Ovary (tissue), 3 donors: ENCODE measurements at regions not wholly inside any gene's neighbourhood (a gene's known extent, or its start where the extent isn't known, plus 50 kb on each side); places are given as distances from the start of the nearest gene placed in this dataset.

Experiments
- EP300 ChIP-seq: sonication (generic); formaldehyde crosslinking; IDR thresholded peaks from one replicate; pipeline ENCODE4 v1.6.1; 2017; ENCODE audit warnings: antibody characterized with exemption
- POLR2A ChIP-seq: fragments of 450-650 bp; IDR thresholded peaks from one replicate; pipeline ENCODE4 v1.6.1; 2017; ENCODE audit warnings: antibody characterized with exemption, mild to moderate bottlenecking, moderate library complexity
- TF ChIP-seq, protein P1 (sequence below), 3 donors: fragments of 450-650 bp in 2 of 3; fragments of 200-600 bp in 1 of 3; IDR thresholded peaks; one replicate each; pipeline versions ENCODE4 v1.5.1 to v1.8.0; 2016 to 2022; ENCODE audit warnings: antibody characterized with exemption in 3 of 3, mild to moderate bottlenecking in 1 of 3
- donor health status: DM: no; HTN: no; CAD: no.

- TF ChIP-seq, protein P1, sequence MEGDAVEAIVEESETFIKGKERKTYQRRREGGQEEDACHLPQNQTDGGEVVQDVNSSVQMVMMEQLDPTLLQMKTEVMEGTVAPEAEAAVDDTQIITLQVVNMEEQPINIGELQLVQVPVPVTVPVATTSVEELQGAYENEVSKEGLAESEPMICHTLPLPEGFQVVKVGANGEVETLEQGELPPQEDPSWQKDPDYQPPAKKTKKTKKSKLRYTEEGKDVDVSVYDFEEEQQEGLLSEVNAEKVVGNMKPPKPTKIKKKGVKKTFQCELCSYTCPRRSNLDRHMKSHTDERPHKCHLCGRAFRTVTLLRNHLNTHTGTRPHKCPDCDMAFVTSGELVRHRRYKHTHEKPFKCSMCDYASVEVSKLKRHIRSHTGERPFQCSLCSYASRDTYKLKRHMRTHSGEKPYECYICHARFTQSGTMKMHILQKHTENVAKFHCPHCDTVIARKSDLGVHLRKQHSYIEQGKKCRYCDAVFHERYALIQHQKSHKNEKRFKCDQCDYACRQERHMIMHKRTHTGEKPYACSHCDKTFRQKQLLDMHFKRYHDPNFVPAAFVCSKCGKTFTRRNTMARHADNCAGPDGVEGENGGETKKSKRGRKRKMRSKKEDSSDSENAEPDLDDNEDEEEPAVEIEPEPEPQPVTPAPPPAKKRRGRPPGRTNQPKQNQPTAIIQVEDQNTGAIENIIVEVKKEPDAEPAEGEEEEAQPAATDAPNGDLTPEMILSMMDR (IDR thresholded peaks at IDR 0.05), result no peak
- TF ChIP-seq POLR2A (no peak), EP300 (no peak)
Observed at GRCh38 chr5:107744418-107745330, 73.9 kb upstream of the EFNA5 start.
